HCT116 (cell line): ENCODE measurements at regions not wholly inside any gene's neighbourhood (a gene's known extent, or its start where the extent isn't known, plus 50 kb on each side); places are given as distances from the start of the nearest gene placed in this dataset.

ENCODE experiments used
- ATAC-seq: fragments of 200-7000 bp; cut with Tn5 transposase; 2 replicates; pipeline ENCODE4 v1.9.1; 2020; ENCODE audit warnings: mild to moderate bottlenecking, moderate library complexity
- BruUV-seq: library from RNA; stranded (reverse); fragments of 400-500 nt; replicated peaks from 2 replicates; lab custom pipeline; 2021; lab: Mats Ljungman, UMichigan
- CTCF ChIA-PET: fragments of 300-600 bp; sonication (Branson Sonifier 250); formaldehyde crosslinking; loops from one replicate; lab custom pipeline; 2021; ENCODE audit warnings: antibody characterized with exemption; lab: Charles Lee
- POLR2A ChIA-PET: fragments of 300-600, 350-600 bp; sonication (Branson Sonifier 250); formaldehyde crosslinking; loops from one replicate; lab custom pipeline; 2021; ENCODE audit warnings: antibody characterized with exemption; lab: Charles Lee
- RAD21 ChIA-PET, 2 experiments: fragments of 300-600 bp; sonication (Branson Sonifier 250); formaldehyde crosslinking; loops; one replicate each; lab custom pipeline; 2023; ENCODE audit warnings: low total read pairs in 2 of 2; ENCODE audit not compliant: uncharacterized antibody in 2 of 2, unreplicated experiment in 2 of 2, low non-redundant PET in 1 of 2; lab: Charles Lee
- DNase-seq: peaks from one replicate; pipeline ENCODE4 v3.0.0-alpha.2; 2010; ENCODE audit warnings: low read depth, low spot score
- H2AFZ ChIP-seq: fragments of 200-600 bp; shearing (Covaris generic), sonication (generic); 2 replicates; pipeline ENCODE4 v1.6.1; 2017; ENCODE audit warnings: low read depth, mixed run types, mixed read lengths, antibody characterized with exemption, low read length; ENCODE audit not compliant: poor library complexity, severe bottlenecking
- H3K27ac ChIP-seq: 2 replicates; pipeline ENCODE4 v1.5.1; 2012; ENCODE audit warnings: low read depth, low read length
- H3K27me3 ChIP-seq: fragments of 200-600 bp; sonication (generic); 2 replicates; pipeline ENCODE4 v1.6.1; 2016; ENCODE audit warnings: mixed run types, low read length, mixed read lengths; ENCODE audit not compliant: insufficient read depth
- H3K36me3 ChIP-seq, 2 experiments: fragments of 200-500 bp in 1 of 2; fragments of 200-600 bp in 1 of 2; sonication (Bioruptor generic) in 1 of 2; sonication (generic) in 1 of 2; 2 replicates each; pipeline versions ENCODE4 v1.5.1 to v1.6.1; 2014 to 2016; ENCODE audit warnings: low read length in 2 of 2, inconsistent platforms in 1 of 2, mixed read lengths in 1 of 2, mixed run types in 1 of 2; ENCODE audit not compliant: insufficient read depth in 2 of 2, control insufficient read depth in 1 of 2
- H3K4me1 ChIP-seq, 2 experiments: fragments of 200-600 bp in 1 of 2; sonication (generic) in 1 of 2; 2 replicates each; pipeline versions ENCODE4 v1.5.1 to v1.6.1; 2012 to 2017; ENCODE audit warnings: low read length in 2 of 2, inconsistent platforms in 1 of 2, mild to moderate bottlenecking in 1 of 2, mixed read lengths in 1 of 2, mixed run types in 1 of 2, moderate library complexity in 1 of 2; ENCODE audit not compliant: insufficient read depth in 2 of 2, control insufficient read depth in 1 of 2
- H3K4me2 ChIP-seq: fragments of 200-600 bp; sonication (generic); 2 replicates; pipeline ENCODE4 v1.6.1; 2017; ENCODE audit warnings: mixed run types, low read length, mixed read lengths
- H3K4me3 ChIP-seq, 2 experiments: fragments of 200-600 bp in 1 of 2; sonication (generic) in 1 of 2; replicated peaks in 1 of 2; 2 replicates each; pipeline ENCODE4 v1.5.1; 2011 to 2016; ENCODE audit warnings: low read length in 2 of 2, control low read depth in 1 of 2, low read depth in 1 of 2, mild to moderate bottlenecking in 1 of 2, mixed read lengths in 1 of 2, mixed run types in 1 of 2
- H3K79me2 ChIP-seq: fragments of 200-600 bp; sonication (generic); 2 replicates; pipeline ENCODE4 v1.6.1; 2017; ENCODE audit warnings: mild to moderate bottlenecking, mixed run types, low read length, moderate library complexity, mixed read lengths; ENCODE audit not compliant: insufficient read depth
- H3K9ac ChIP-seq: fragments of 200-600 bp; sonication (generic); 2 replicates; pipeline ENCODE4 v1.6.1; 2016; ENCODE audit warnings: low read length, mixed read lengths
- H3K9me2 ChIP-seq: fragments of 200-600 bp; sonication (generic), shearing (Covaris generic); 2 replicates; pipeline ENCODE4 v1.6.1; 2017; ENCODE audit warnings: mixed run types, mild to moderate bottlenecking, moderate library complexity; ENCODE audit not compliant: insufficient read depth
- H3K9me3 ChIP-seq, 2 experiments: fragments of 200-500 bp in 1 of 2; fragments of 200-600 bp in 1 of 2; sonication (Bioruptor generic) in 1 of 2; sonication (generic) in 1 of 2; 2 replicates each; pipeline ENCODE4 v1.6.1; 2014 to 2017; ENCODE audit warnings: low read length in 2 of 2, mixed read lengths in 2 of 2, inconsistent platforms in 1 of 2, low read depth in 1 of 2, mild to moderate bottlenecking in 1 of 2, mixed run types in 1 of 2, moderate library complexity in 1 of 2; ENCODE audit not compliant: control insufficient read depth in 1 of 2, insufficient read depth in 1 of 2
- H4K20me1 ChIP-seq: fragments of 200-600 bp; sonication (generic), shearing (Covaris generic); 2 replicates; pipeline ENCODE4 v1.6.1; 2017; ENCODE audit warnings: mixed run types, mild to moderate bottlenecking, moderate library complexity; ENCODE audit not compliant: insufficient read depth
- ATF3 ChIP-seq: IDR thresholded peaks from 2 replicates; pipeline ENCODE4 v1.6.1; 2012
- CTCF ChIP-seq, 3 experiments: fragments of 200-600 bp in 1 of 3; sonication (generic) in 1 of 3; IDR thresholded peaks in 2 of 3; conservative IDR thresholded peaks in 1 of 3; 2 replicates each; pipeline ENCODE4 v1.5.1; 2012 to 2017; ENCODE audit warnings: low read depth in 2 of 3, low read length in 2 of 3, antibody characterized with exemption in 1 of 3, borderline replicate concordance in 1 of 3, control low read depth in 1 of 3, mild to moderate bottlenecking in 1 of 3, mixed read lengths in 1 of 3, mixed run types in 1 of 3, moderate library complexity in 1 of 3; ENCODE audit not compliant: insufficient read depth in 1 of 3
- EGR1 ChIP-seq: IDR thresholded peaks from 2 replicates; pipeline ENCODE4 v1.6.1; 2012; ENCODE audit warnings: low read depth
- EZH2phosphoT487 ChIP-seq: fragments of 200-600 bp; IDR thresholded peaks from 2 replicates; pipeline ENCODE4 v1.6.1; 2018; ENCODE audit warnings: antibody characterized with exemption, borderline replicate concordance
- FOSL1 ChIP-seq: IDR thresholded peaks from 2 replicates; pipeline ENCODE4 v1.6.1; 2012; ENCODE audit warnings: low read depth
- JUND ChIP-seq: IDR thresholded peaks from 2 replicates; pipeline ENCODE4 v1.6.1; 2012
- MAX ChIP-seq: IDR thresholded peaks from 2 replicates; pipeline ENCODE4 v1.6.1; 2012
- POLR2A ChIP-seq: IDR thresholded peaks from 2 replicates; pipeline ENCODE4 v1.7.0; 2011; ENCODE audit warnings: borderline replicate concordance; ENCODE audit not compliant: insufficient read depth, insufficient read length; ENCODE audit errors: extremely low read depth
- REST ChIP-seq: IDR thresholded peaks from 2 replicates; pipeline ENCODE4 v1.6.1; 2012; ENCODE audit warnings: low read depth
- SIN3A ChIP-seq: IDR thresholded peaks from 2 replicates; pipeline ENCODE4 v1.6.1; 2012; ENCODE audit warnings: low read depth
- SRF ChIP-seq: IDR thresholded peaks from 2 replicates; pipeline ENCODE4 v1.6.1; 2012; ENCODE audit warnings: low read depth
- TCF7L2 ChIP-seq: IDR thresholded peaks from 2 replicates; pipeline ENCODE4 v1.7.0; 2011; ENCODE audit warnings: borderline replicate concordance, inconsistent platforms; ENCODE audit not compliant: insufficient read depth, insufficient read length; ENCODE audit errors: extremely low read depth
- YY1 ChIP-seq: IDR thresholded peaks from 2 replicates; pipeline ENCODE4 v1.6.1; 2011; ENCODE audit warnings: low read length, low read depth, moderate library complexity, mild to moderate bottlenecking; ENCODE audit not compliant: insufficient replicate concordance; ENCODE audit errors: extremely low read depth
- ZNF274 ChIP-seq: fragments of 200-500 bp; sonication (Bioruptor generic); IDR thresholded peaks from 2 replicates; pipeline ENCODE4 v1.6.1; 2014; ENCODE audit warnings: mild to moderate bottlenecking, low read depth, low read length, inconsistent platforms
- intact Hi-C: fragments of 100-400 bp; cut with micrococcal nuclease; formaldehyde crosslinking; loops from 2 replicates; pipeline ENCODE4 v1.10.0; 2022

- TF ChIP-seq CTCF (IDR thresholded peaks at IDR 0.05 in 2 of 3, conservative IDR thresholded peaks at IDR 0.05 in 1 of 3; ENCODE audit: borderline replicate concordance in 1 of 3, insufficient read depth in 1 of 3, low read depth in 2 of 3, low read length in 2 of 3): no peak
Observed at GRCh38 chr1:244219802-244220201, 168.7 kb downstream of the ZBTB18 start (continued).

- no peak for DNase-seq
- no peak overlapping the region for H3K9ac ChIP-seq
- intact Hi-C loops: no loop called here
- H3K4me3 ChIP-seq: no peak overlapping the region
- H3K9me2 ChIP-seq: no peaks in the 10 kb centered on the region
- TF ChIP-seq ZNF274: no peak
- H3K4me2 ChIP-seq: no peak overlapping the region
- H3K36me3 ChIP-seq: no peaks in the 10 kb centered on the region
- H3K4me1 ChIP-seq: no peaks in the 10 kb centered on the region; a peak in 1 of 4 replicates
- no peaks in the 10 kb centered on the region for H3K27me3 ChIP-seq
- H3K9me3 ChIP-seq: no peaks in the 10 kb centered on the region
- no peak overlapping the region for H2AFZ ChIP-seq
- no peaks in the 10 kb centered on the region for H4K20me1 ChIP-seq
- no peak for ATAC-seq
- H3K27ac ChIP-seq: no peak overlapping the region
- POLR2A ChIA-PET: no interaction called here
- no TSS peak for BruUV-seq
- no peaks in the 10 kb centered on the region for H3K79me2 ChIP-seq
- RAD21 ChIA-PET: no interaction called here
- CTCF ChIA-PET: no interaction called here
Observed at GRCh38 chr1:244220410-244220809, 169.3 kb downstream of the ZBTB18 start.

- Histone ChIP-seq H3K27me3 (0 out of 2 replicates have a peak, but pooled peaks cover 3% of the 10 kb centered on the region), H3K79me2 (no peaks in the 10 kb centered on the region), H3K36me3 (no peaks in the 10 kb centered on the region), H3K4me3 (no peak overlapping the region), H2AFZ (no peak overlapping the region), H3K9me3 (no peaks in the 10 kb centered on the region), H3K4me2 (no peak overlapping the region), H4K20me1 (no peaks in the 10 kb centered on the region), H3K9me2 (no peaks in the 10 kb centered on the region), H3K4me1 (peaks cover 0 to 4% of the 10 kb centered on the region in 2 experiments; a peak in 1 of 4 replicates), H3K9ac (no peak overlapping the region), H3K27ac (no peak overlapping the region)
- ChIA-PET CTCF (no interaction called here), POLR2A (no interaction called here), RAD21 (no interaction called here)
- no TSS peak for BruUV-seq
- intact Hi-C loops: no loop called here
- DNase-seq (no peak), ATAC-seq (no peak)
- TF ChIP-seq JUND (no peak), FOSL1 (no peak), POLR2A (no peak), SIN3A (no peak), YY1 (no peak), EGR1 (no peak), REST (no peak), EZH2phosphoT487 (no peak), TCF7L2 (no peak), MAX (no peak), ATF3 (no peak), SRF (no peak)
Observed at GRCh38 chr1:244221991-244222390, 170.9 kb downstream of the ZBTB18 start.
